ENCODE measurements at regions not wholly inside any gene's neighbourhood (a gene's known extent, or its start where the extent isn't known, plus 50 kb on each side); places are given as distances from the start of the nearest gene placed in this dataset.

DNA sequence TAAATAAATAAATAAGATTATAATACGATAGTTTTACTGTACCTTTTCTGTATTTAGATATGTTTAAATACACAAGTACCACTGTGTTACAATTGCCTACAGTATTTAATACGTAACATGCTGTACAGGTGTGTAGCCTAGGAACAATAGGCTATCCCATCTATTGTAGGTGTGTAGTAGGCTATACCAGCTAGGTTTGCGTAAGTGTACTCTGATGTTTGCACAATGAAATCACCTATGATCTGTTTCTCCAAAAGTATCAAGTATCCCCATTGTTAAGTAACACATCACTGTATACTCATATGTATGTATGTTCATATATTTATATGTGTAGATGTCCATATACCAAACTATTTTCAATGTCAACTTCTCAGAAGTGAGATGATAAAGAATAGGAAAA is 118.2 kb upstream of the RND3 start:
- DNase-seq (ENCODE audit: insufficient read length, low spot score) = no peak
- TF ChIP-seq POLR2A (IDR thresholded peaks at IDR 0.05; ENCODE audit: low read depth, low read length) = no peak

DNA sequence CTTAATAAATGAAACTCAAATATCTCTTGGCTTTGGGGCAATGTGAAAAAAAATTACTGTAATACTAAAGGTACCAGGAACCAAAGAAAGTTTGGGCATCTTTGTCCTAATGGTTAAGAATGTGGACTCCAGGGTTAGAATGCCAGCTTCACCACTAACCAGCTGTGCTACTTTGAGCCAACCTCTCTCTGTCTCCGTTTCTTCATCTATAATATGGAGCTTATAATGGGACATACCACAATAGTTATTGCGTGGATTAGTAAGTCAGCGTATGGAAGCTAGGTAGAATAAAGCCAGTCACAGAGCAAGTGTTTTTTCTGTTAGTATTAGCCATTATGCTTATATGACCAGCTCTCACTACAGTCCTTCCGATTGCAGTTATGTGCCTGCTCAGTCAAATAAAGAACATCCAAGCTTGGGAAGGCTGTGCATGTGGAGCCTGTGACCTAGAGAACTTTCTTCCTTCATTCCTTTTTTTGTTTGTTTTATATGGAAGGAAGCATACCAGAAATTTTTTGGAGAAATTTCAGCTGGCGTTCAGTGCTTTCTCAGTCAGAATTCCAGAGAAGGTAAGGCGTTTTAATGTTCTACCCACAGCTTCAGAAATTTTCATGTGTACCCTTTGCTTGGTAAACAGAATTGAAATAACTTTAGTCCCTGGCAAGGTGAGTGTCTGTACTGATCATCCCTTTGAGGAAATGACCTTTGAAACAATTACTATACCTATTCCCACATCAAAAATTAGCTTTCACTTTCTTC is 114.0 kb upstream of the RND3 start:
- DNase-seq (ENCODE audit: insufficient read length, low spot score) = no peak
- TF ChIP-seq POLR2A (IDR thresholded peaks at IDR 0.05; ENCODE audit: low read depth, low read length) = no peak
- peak; percentile 94 for FAIRE-seq

More for the DNA sequence above, 118.2 kb upstream of the RND3 start:
- no peak for FAIRE-seq

DNA sequence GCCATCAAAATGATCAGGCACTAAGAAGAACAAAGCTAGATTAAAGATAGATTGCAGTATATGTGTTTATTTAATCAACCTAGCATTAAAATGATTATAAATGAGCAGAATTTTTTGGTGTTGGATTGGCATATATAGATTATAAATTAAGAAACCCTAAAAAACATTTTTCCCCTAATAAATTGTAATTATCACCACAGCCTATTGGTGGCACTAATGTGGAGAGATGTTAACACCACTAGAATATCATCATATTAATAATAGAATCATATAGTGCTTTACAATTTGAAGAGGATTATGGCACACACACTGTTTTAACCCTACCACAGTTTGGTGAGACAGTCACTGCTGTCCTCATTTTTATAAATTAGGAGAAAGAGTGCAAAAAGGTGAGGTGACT is 112.4 kb upstream of the RND3 start:
- DNase-seq (ENCODE audit: insufficient read length, low spot score) (no peak), FAIRE-seq (no peak)
- TF ChIP-seq POLR2A (IDR thresholded peaks at IDR 0.05; ENCODE audit: low read depth, low read length) = no peak

DNA sequence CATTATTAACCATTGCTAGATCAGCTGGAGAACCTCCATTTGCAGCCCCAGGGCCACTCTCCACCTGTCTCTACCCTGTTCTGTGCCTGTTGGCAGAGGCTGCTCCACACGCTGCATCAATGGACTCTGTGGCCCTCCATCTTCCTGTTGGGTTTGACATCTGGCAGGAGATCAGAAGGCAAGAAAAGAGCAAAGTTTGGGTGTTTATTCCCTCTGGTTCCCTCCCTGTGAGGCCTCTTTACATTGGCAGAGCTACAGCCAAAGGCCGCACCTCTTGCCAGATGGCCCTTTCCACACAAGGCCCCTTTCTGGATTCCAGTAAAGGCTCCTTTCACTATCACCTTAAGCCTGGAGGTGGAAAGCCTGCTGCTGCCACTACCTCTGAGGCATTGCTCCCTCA is 110.9 kb upstream of the RND3 start:
- DNase-seq (ENCODE audit: insufficient read length, low spot score) (no peak), FAIRE-seq (peak; percentile 62)

DNA sequence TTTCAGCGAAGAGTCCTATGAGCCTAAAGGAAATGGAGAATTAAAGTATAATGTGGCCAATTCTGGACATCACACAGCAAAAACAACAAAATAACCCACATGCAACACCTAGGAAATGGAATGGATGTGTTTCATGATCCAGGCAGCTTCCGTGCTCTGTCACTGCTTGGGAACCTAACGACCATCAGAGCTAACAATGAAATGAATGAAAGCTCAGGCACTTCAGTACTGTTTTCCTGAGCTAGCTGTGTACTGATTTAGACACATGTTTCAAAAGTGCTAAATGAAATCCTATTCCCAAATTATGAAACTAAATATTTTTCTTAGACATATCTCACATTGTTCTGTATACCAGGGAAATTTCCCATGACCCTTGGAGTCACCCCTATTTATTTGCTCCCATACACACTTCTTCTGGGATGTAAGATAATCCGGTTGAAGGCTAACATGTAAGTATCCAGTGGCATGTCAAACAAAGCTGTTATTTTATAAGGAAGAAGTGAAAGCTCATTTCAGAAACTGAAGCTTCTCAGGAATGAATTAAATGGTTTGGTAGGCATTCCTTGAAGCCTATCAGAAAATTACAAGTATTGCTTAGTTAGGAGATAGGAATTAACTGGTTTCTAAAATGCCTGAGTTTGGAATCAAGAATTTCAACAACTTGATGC is 108.5 kb upstream of the RND3 start:
- no peak for DNase-seq (ENCODE audit: insufficient read length, low spot score)
- no peak for FAIRE-seq
- no peak for TF ChIP-seq POLR2A (IDR thresholded peaks at IDR 0.05; ENCODE audit: low read depth, low read length)

More for the DNA sequence above, 110.9 kb upstream of the RND3 start:
- TF ChIP-seq POLR2A (IDR thresholded peaks at IDR 0.05; ENCODE audit: low read depth, low read length) = no peak

DNA sequence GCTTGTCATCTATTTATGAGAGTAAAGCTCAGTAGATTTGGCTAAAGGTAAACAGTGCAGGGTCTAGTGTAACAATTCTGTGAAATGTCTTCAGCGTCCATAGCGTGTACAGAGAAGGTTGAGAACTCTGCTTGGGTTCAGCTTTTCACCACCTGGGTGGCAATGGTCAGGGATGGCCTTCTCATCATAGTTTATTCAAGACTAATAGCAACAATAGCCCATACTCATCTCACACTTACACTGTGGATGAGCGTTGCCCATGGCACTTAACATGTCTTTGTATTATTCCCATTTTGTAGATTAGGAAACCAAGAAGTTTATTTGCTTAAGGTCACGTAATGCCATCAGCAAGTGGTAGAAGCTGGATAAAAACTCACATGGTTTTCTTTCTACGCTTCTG is 106.8 kb upstream of the RND3 start:
- FAIRE-seq (no peak), DNase-seq (ENCODE audit: insufficient read length, low spot score) (no peak)
- TF ChIP-seq POLR2A (IDR thresholded peaks at IDR 0.05; ENCODE audit: low read depth, low read length) = no peak

DNA sequence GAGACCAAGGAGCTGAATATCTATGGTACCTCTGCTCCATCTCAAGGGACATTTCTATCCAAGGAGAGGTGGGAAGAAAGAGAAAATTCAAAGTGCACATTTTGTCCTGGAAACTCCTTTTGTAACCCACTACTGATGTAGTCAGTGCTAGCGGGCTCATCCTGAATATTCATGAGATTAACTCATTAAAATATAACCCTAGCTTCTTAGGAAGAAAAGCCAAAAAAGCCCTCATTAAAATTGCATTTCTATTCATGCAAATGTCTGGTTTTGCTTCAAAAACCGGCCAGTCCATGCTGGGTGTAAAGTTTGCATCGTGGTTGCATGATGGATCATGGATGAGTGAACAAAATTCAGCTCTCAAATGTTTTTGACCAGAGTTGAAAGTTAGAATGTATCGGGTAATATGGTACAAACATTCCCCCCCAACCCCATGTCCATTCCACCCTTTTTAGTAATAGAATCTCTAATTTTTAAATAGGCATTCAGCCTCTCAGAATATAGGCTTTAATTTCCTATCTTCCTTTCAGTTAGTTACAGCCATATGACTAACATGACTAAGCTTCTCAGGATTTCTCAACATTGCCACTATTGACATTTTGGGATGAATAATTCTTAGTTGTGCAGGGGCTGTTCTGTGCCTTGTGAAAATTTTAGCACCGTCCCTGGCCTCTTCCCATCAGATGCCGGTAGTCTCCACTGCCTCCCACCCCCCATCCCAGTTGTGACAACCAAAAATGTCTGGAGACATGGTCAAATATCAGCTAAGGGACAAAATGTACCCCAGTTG is 104.2 kb upstream of the RND3 start:
- FAIRE-seq = no peak
- DNase-seq (ENCODE audit: insufficient read length, low spot score) = no peak

DNA sequence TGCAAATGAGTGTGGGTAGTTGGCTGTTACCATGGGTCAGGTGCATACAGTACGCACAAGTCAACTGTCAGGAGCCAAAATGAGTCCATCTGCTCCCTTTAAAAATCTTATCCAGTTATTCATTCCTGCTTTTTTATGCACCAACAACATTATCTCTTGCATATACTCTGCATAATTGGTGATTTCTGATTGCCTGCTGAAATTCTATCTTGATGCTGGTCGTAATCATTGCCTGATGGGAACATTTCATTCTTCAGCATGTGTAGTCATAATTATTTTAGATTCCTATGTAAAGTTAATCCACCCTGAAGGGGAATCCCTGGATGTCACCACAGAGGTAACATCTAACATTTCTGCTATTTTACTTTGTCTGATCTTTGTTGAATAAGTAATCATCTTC is 102.2 kb upstream of the RND3 start:
- FAIRE-seq (no peak), DNase-seq (ENCODE audit: insufficient read length, low spot score) (no peak)
- no peak for TF ChIP-seq POLR2A (IDR thresholded peaks at IDR 0.05; ENCODE audit: low read depth, low read length)

More for the DNA sequence above, 104.2 kb upstream of the RND3 start:
- TF ChIP-seq POLR2A (IDR thresholded peaks at IDR 0.05; ENCODE audit: low read depth, low read length) = no peak

DNA sequence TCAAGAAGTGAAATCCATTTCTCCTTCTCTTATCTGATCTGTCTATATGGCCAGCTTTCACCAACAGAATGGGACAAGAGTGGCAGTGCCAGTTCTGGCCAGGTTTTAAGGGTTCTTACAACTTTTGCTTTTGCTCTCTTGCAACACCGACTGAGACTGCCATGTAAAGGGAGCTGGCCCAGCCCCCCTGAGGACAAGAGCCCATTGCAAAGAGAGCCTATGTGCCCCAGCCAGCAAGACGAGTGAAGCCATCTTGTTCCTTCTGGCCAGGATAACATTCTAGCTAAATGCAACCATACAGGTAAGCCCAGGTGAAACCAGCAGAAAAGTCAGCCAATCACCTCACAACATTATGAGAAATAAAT is 101.0 kb upstream of the RND3 start:
- no peak for TF ChIP-seq POLR2A (IDR thresholded peaks at IDR 0.05; ENCODE audit: low read depth, low read length)
- FAIRE-seq = no peak
- no peak for DNase-seq (ENCODE audit: insufficient read length, low spot score)

DNA sequence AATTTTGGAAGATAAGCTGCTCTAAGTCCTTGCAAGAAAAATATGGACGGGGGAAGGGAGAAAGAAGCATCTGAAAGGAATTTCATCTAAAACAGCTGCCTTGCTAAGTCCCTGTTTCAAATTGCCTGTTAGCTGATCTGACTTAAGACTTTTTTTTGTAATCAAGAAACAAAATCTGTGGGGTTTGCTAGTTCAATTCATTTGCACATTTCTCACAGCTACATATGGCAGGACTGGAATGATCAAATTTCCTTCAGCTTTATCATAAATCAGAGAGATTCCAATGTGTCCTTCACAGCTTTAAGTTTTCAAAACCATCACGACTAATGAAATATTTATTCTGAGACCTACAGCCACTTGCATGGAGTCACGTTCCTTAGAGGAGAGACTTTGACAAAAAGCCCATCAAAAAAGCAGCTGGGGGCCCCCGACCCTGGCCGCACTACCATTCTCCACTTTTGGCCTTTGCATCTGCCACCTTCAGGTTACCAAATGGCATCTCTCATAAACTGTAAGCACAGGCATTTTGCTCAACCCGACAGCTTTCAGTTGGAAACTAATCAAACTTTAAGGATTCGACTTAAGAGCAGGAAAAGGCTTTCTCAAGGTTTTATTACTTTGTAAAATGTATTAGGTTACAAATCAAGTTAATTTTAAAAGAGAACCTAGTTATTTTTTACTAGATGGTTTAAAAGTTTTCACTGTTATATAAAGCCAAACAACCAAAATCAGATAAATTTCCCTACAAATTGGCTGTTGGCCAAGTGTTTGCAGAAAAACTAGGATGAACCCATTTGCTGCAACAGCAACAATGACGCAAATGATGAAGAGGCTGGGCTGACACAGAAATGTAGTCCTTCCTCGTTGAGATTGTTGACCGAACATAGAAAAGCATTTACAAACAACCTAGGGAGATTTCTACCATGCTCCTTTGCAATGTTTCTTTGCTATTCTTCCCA is 100.4 kb upstream of the RND3 start:
- FAIRE-seq (peak; percentile 55), DNase-seq (ENCODE audit: insufficient read length, low spot score) (no peak)
- no peak for TF ChIP-seq POLR2A (IDR thresholded peaks at IDR 0.05; ENCODE audit: low read depth, low read length)

DNA sequence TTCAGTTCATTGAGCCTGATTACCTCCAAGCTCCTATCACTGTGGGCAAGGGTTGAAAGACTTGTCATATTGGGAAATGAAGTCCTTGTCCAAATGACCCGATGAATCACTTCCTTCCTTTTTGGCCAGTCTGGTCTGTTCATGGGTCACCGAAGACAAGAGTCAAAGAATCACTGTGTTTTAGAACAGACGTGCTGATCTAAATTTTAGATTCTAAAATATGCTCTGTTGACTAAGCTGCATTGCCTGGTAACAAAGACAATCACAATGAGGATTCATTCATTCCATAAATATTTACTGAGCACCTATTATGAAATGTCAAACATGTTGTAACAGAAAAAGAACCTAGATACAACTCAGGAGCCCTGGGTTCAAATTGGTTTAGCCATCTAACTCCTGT is 99.4 kb upstream of the RND3 start:
- no peak for DNase-seq (ENCODE audit: insufficient read length, low spot score)
- TF ChIP-seq POLR2A (IDR thresholded peaks at IDR 0.05; ENCODE audit: low read depth, low read length) = no peak
- FAIRE-seq = peak; percentile 96

DNA sequence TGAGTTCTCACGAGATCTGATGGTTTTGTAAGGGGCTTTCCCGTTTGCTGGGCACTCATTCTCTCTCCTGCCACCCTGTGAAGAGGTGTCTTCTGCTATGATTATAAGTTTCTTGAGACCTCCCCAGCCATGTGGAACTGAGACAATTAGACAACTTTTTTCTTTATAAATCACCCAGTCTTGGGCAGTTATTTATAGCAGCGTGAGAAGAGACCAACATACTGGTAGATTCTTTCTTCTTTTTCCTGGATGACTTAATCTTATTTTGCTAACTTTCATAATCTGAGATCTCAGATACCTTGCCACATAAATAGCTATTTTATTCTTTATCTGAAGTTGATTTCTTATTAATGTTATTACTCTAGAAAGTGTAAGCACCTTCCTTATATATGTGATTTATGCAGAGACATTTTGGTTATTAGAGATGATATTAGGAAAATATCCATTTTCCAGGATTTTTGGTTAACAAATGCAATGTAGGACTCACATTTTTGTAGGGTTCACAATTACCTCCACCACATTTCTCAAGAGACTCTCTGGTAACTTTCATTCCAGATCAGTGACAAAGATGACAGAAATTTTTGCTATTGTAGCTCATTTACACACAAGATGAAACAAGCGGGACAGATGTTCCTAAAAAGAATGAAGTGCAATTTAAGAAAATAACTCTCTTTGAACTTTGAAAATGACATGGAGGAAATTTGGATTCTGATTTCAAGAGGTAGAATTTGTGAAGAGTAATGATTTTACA is 97.9 kb upstream of the RND3 start:
- no peak for TF ChIP-seq POLR2A (IDR thresholded peaks at IDR 0.05; ENCODE audit: low read depth, low read length)
- DNase-seq (ENCODE audit: insufficient read length, low spot score) = no peak
- no peak for FAIRE-seq

DNA sequence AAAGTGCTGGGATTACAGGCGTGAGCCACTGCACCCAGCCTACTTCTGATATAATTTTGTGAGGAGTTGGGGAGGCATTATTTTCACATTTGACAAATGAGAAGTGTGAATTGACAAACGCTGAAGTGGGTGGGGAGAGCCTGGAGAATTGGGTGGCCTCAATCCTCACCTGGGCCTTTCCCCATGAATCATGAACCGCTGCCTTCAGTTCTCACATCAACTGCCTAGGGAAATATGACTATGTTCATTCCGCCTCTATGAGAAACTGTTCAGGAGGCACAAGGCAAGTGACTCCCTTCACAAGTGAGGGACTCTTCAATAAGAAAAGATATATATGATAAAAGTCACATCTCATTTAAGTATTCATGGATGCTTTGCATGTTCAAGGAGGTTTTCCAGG is 96.6 kb upstream of the RND3 start:
- DNase-seq (ENCODE audit: insufficient read length, low spot score) = no peak
- FAIRE-seq = no peak
- no peak for TF ChIP-seq POLR2A (IDR thresholded peaks at IDR 0.05; ENCODE audit: low read depth, low read length)
